HG03432 (cell line): ENCODE measurements at regions not wholly inside any gene's neighbourhood (a gene's known extent, or its start where the extent isn't known, plus 50 kb on each side); places are given as distances from the start of the nearest gene placed in this dataset.
A peak's percentile ranks its signal among the peaks of the same experiment; 100 is the strongest.
"Not testable (repeated sequence)": the region's sequence is repeated elsewhere in the genome, so short reads cannot be mapped to it uniquely, and the experiment has no call there.

Experiments
- ATAC-seq: cut with Tn5 transposase; IDR thresholded peaks from one replicate; pipeline ENCODE4 v1.9.1; 2021; ENCODE audit warnings: mild to moderate bottlenecking, moderate library complexity; ENCODE audit not compliant: unreplicated experiment

- no peak for ATAC-seq
These were observed 62.3 kb upstream of the PAGE3 start for GRCh38 chrX:55326985-55327384.

- no peak for ATAC-seq
These were observed 70.6 kb upstream of the PAGE3 start for GRCh38 chrX:55335296-55335695.

- no peak for ATAC-seq
These were observed 71.5 kb upstream of the PAGE3 start for GRCh38 chrX:55336176-55336575.

DNA sequence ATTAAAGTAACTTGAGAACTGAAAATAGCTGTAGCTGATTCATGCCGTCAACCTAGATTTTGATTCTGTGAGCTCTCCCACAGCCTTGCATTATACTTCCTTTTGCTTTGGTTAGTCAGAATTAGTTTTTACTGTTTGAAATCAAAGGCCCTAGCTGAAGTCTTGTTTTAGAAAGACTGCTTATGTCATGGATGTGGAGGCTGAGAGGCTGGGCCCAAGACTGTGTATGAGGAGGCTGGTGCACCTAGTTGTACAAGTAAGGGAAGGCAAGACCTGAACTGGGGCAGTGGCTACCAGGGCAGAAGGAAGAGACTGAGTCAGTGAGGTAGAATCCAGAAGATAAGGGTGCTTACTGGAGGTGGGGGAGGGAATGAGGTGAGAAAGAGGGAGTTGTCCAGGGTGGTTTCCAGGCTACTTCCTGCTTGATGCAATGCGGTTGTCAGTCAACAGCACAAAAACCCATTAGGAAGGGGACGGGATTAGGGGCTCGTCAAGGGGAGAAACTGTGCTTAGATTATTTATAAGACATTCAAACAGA lies 76.2 kb upstream of the PAGE3 start:
- no peak for ATAC-seq

- ATAC-seq = peak; percentile 93
These were observed 78.1 kb upstream of the PAGE3 start for GRCh38 chrX:55342533-55343501.

DNA sequence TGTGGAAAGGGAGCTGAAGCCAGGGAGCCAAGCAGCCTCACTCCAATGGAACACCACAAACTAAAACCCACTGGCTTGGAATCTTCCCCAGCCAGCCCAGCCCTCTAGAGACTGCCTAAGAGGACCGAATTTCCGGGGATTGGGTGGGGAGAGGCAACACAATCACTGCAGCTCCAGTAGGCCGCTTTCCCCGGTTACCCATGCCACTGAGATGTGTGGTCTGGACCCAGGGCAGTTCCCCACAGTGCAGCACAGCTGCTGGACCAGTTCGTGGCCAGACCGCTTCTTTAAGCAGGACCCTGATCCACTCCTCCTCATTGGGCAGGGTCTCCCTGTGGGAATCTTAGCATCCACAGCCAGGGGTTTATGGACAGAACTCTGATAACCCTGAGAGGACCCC lies 91.9 kb upstream of the PAGE3 start:
- no peak for ATAC-seq

DNA sequence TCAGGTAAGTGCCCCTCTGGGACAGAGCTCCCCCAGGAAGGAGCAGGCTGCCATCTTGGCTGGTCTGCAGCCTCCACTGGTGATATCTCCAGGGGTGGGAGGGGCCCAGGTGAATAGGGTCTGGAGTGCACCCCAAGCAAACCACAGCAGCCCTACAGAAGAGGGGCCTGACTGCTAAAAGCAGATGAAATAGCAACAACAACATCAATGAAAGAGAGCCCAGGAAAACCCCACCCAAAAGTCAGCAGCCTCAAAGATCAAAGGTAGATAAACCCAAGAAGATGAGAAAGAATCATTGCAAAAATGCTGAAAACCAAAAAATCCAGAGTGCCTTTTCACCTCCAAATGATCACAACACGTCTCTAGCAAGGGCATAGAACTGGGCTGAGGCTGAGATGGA lies 92.5 kb upstream of the PAGE3 start:
- ATAC-seq = no peak

DNA sequence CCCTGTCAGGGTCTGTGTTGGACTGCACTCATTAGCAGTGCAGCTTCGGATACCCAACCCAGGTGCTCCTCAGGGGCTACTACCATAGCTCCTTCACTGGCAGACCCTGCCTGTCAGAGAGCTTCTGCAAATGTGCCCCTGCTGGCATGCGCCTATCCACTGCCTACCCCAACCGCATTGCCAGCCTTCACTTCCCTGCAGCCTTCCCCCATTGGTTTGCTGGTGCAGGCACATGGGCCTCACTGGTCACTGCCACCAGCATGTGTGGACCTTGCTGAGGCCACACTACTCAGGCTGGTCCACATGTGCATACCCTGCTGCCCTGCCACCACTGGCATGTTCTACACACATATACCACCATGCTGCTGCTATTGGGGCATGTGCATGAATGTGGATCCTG lies 72.5 kb upstream of the MAGEH1 start:
- ATAC-seq = no peak

DNA sequence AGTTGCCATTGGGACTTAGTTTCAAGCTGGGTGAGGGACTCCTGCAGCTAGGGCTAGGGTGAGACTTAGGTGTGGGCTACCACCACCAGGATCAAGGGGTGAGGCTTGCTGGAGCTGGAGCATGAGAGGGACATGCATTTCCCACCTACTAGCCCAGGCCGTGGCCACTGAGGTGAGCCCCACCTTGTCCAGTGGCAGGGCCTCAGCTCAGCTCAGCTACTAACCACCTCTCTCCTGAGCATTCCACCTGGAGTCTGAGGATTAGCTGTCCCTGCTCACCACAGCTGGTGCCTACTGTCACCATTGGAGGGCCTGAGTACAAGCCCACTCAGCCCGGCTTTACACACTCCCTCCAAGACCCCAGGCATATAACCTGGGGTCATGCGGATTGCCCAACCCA lies 62.6 kb upstream of the MAGEH1 start:
- ATAC-seq = no peak

GRCh38 chrX:55396836-55397235 lies 55.1 kb upstream of the MAGEH1 start:
- ATAC-seq = not testable (repeated sequence)
